HepG2 (cell line): ENCODE measurements at regions not wholly inside any gene's neighbourhood (a gene's known extent, or its start where the extent isn't known, plus 50 kb on each side); places are given as distances from the start of the nearest gene placed in this dataset.
A peak's percentile ranks its signal among the peaks of the same experiment; 100 is the strongest.

Source experiments
- CC2D1A ChIP-seq: sonication (generic); formaldehyde crosslinking; IDR thresholded peaks from 2 replicates; pipeline ENCODE4 v1.8.1; 2023; ENCODE audit warnings: mild to moderate bottlenecking, missing genetic modification reagents
- CENPBD1 ChIP-seq: sonication (generic); formaldehyde crosslinking; IDR thresholded peaks from 2 replicates; pipeline ENCODE4 v1.8.0; 2022; ENCODE audit warnings: missing genetic modification reagents, low read depth, mild to moderate bottlenecking, borderline replicate concordance
- DMTF1 ChIP-seq: sonication (generic); formaldehyde crosslinking; IDR thresholded peaks from 2 replicates; pipeline ENCODE4 v1.4.0; 2020; ENCODE audit warnings: mild to moderate bottlenecking, missing genetic modification reagents
- DNMT1 ChIP-seq: sonication (generic); formaldehyde crosslinking; IDR thresholded peaks from 2 replicates; pipeline ENCODE4 v1.5.1; 2020; ENCODE audit warnings: mild to moderate bottlenecking, missing genetic modification reagents
- ELF1 ChIP-seq: sonication (generic); formaldehyde crosslinking; IDR thresholded peaks from 2 replicates; pipeline ENCODE4 v1.4.0; 2020; ENCODE audit warnings: missing genetic modification reagents
- HES4 ChIP-seq: sonication (generic); formaldehyde crosslinking; IDR thresholded peaks from 2 replicates; pipeline ENCODE4 v1.9.0; 2021; ENCODE audit warnings: mild to moderate bottlenecking, missing genetic modification reagents, borderline replicate concordance
- HIVEP1 ChIP-seq: sonication (generic); formaldehyde crosslinking; IDR thresholded peaks from 2 replicates; pipeline ENCODE4 v1.4.0; 2020; ENCODE audit warnings: mild to moderate bottlenecking, missing genetic modification reagents
- IRX3 ChIP-seq: sonication (generic); formaldehyde crosslinking; IDR thresholded peaks from 2 replicates; pipeline ENCODE4 v1.8.1; 2023; ENCODE audit warnings: mild to moderate bottlenecking, low read depth, missing genetic modification reagents, borderline replicate concordance
- KDM2A ChIP-seq: sonication (generic); formaldehyde crosslinking; IDR thresholded peaks from 2 replicates; pipeline ENCODE4 v1.4.0; 2020; ENCODE audit warnings: low read depth, missing genetic modification reagents, borderline replicate concordance
- MXI1 ChIP-seq: IDR thresholded peaks from 3 replicates; pipeline ENCODE4 v1.6.1; 2012; ENCODE audit warnings: low read depth, low read length, inconsistent platforms, borderline replicate concordance
- NFE2 ChIP-seq: sonication (generic); formaldehyde crosslinking; IDR thresholded peaks from 2 replicates; pipeline ENCODE4 v1.4.0; 2020; ENCODE audit warnings: missing genetic modification reagents
- PCBP2 ChIP-seq: fragments of 200-400 bp; formaldehyde crosslinking; optimal IDR thresholded peaks from 2 replicates; pipeline ENCODE3; 2018; ENCODE audit warnings: low read length, low read depth; ENCODE audit not compliant: poor library complexity, severe bottlenecking
- POLR2AphosphoS5 ChIP-seq: IDR thresholded peaks from 2 replicates; pipeline ENCODE4 v1.6.1; 2012; ENCODE audit warnings: low read depth, low read length
- SMAD9 ChIP-seq: sonication (generic); formaldehyde crosslinking; IDR thresholded peaks from 2 replicates; pipeline ENCODE4 v1.5.1; 2020; ENCODE audit warnings: mild to moderate bottlenecking, missing genetic modification reagents
- THAP9 ChIP-seq: sonication (generic); formaldehyde crosslinking; IDR thresholded peaks from 2 replicates; pipeline ENCODE4; 2020; ENCODE audit warnings: missing genetic modification reagents, mild to moderate bottlenecking, borderline replicate concordance
- ZBTB38 ChIP-seq: sonication (generic); formaldehyde crosslinking; IDR thresholded peaks from 2 replicates; pipeline ENCODE4 v1.5.1; 2020; ENCODE audit warnings: mild to moderate bottlenecking, missing genetic modification reagents
- ZEB1 ChIP-seq: IDR thresholded peaks from 2 replicates; pipeline ENCODE4 v1.6.1; 2012; ENCODE audit warnings: mild to moderate bottlenecking, low read depth, inconsistent platforms; ENCODE audit not compliant: insufficient replicate concordance
- ZNF567 ChIP-seq: sonication (generic); formaldehyde crosslinking; IDR thresholded peaks from 2 replicates; pipeline ENCODE4 v1.8.1; 2023; ENCODE audit warnings: mild to moderate bottlenecking, missing genetic modification reagents, borderline replicate concordance
- ZNF816 ChIP-seq: sonication (generic); formaldehyde crosslinking; IDR thresholded peaks from 2 replicates; pipeline ENCODE4 v1.8.0; 2022; ENCODE audit warnings: missing genetic modification reagents, mild to moderate bottlenecking, borderline replicate concordance
- TF ChIP-seq, protein P1 (sequence below): sonication (generic); formaldehyde crosslinking; IDR thresholded peaks from 2 replicates; pipeline ENCODE4 v1.4.0; 2020; ENCODE audit warnings: missing genetic modification reagents
- TF ChIP-seq, protein P2 (sequence below): sonication (generic); formaldehyde crosslinking; IDR thresholded peaks from 2 replicates; pipeline ENCODE4 v1.8.1; 2023; ENCODE audit warnings: missing genetic modification reagents, inconsistent platforms, borderline replicate concordance

- TF ChIP-seq CC2D1A (CRISPR knock-in tag) = no peak
- no peak for TF ChIP-seq CENPBD1
- TF ChIP-seq DNMT1 (CRISPR knock-in tag) = no peak
- TF ChIP-seq PCBP2 = no peak
- no peak for TF ChIP-seq SMAD9 (CRISPR knock-in tag)
- TF ChIP-seq IRX3 (CRISPR knock-in tag) = no peak
- no peak for TF ChIP-seq KDM2A (CRISPR knock-in tag)
- no peak for TF ChIP-seq HIVEP1
- TF ChIP-seq MXI1 = no peak
- no peak for TF ChIP-seq DMTF1 (CRISPR knock-in tag)
- no peak for TF ChIP-seq HES4 (CRISPR knock-in tag)
- no peak for TF ChIP-seq THAP9 (CRISPR knock-in tag)
- TF ChIP-seq ZEB1 = no peak
- TF ChIP-seq ZNF567 = no peak
- no peak for TF ChIP-seq NFE2 (CRISPR knock-in tag)
- TF ChIP-seq, protein P1, sequence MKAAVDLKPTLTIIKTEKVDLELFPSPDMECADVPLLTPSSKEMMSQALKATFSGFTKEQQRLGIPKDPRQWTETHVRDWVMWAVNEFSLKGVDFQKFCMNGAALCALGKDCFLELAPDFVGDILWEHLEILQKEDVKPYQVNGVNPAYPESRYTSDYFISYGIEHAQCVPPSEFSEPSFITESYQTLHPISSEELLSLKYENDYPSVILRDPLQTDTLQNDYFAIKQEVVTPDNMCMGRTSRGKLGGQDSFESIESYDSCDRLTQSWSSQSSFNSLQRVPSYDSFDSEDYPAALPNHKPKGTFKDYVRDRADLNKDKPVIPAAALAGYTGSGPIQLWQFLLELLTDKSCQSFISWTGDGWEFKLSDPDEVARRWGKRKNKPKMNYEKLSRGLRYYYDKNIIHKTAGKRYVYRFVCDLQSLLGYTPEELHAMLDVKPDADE (CRISPR knock-in tag) = no peak
- peak; percentile 66 for TF ChIP-seq ELF1 (CRISPR knock-in tag)
- no peak; the same call in 1 of the 2 replicates for TF ChIP-seq ZBTB38
- TF ChIP-seq, protein P2, sequence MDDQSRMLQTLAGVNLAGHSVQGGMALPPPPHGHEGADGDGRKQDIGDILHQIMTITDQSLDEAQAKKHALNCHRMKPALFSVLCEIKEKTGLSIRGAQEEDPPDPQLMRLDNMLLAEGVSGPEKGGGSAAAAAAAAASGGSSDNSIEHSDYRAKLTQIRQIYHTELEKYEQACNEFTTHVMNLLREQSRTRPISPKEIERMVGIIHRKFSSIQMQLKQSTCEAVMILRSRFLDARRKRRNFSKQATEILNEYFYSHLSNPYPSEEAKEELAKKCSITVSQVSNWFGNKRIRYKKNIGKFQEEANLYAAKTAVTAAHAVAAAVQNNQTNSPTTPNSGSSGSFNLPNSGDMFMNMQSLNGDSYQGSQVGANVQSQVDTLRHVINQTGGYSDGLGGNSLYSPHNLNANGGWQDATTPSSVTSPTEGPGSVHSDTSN (CRISPR knock-in tag) = no peak
- no peak for TF ChIP-seq ZNF816 (CRISPR knock-in tag)
- no peak for TF ChIP-seq POLR2AphosphoS5
These were observed 94.6 kb upstream of the EGFLAM start (continued) for GRCh38 chr5:38163636-38164237.
